HPDE6-E6E7 (cell line): ENCODE measurements at regions not wholly inside any gene's neighbourhood (a gene's known extent, or its start where the extent isn't known, plus 50 kb on each side); places are given as distances from the start of the nearest gene placed in this dataset.

Source experiments
- DNase-seq: peaks from one replicate; pipeline ENCODE4 v3.0.0; 2011; ENCODE audit warnings: missing footprints; ENCODE audit errors: extremely low spot score

DNA sequence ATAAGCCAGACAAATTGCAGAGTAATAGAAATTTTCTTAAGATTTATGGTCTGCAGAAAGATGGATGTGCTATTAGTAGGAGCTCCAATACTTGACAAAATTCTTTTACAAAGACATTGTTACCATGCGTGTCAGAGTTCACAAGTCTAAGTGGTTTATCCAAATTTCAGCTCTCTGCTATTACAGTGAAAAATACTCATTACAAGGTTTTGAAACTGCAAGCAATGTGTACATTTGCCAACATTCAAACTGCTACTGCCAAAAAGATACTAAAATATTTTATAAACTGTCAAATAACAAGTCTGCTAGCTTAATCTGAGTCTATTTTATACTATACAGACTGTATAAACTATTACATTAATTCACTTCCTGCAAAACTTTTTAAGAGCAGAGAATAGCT is 1341.5 kb upstream of the ACVR2A start:
- no peak for DNase-seq

- no peak for DNase-seq
These were observed 1348.6 kb upstream of the ACVR2A start for GRCh38 chr2:146496248-146496647.

- DNase-seq: no peak
These were observed 1355.4 kb upstream of the ACVR2A start for GRCh38 chr2:146489386-146489785.

- peak; percentile 11 for DNase-seq
These were observed 1363.2 kb upstream of the ACVR2A start for GRCh38 chr2:146481629-146482028.

DNA sequence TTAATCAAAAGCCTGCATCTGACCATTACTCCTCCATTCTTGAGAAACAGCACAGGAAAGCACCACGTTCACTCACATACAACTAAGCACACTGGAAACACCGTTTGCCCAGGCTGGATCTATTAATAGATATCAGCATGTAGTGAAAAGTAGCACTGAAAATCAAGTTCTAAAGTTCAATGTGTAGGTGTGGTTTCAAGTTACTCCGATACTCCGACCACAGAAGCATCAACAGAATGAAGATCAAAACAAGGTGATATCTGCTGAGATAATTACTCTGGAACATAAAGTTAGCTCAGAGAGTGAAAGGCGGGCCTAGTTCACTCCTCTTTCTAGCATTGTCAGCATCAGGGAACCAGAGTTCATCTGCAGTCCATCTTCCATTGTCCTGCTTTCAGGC is 1367.4 kb upstream of the ACVR2A start:
- DNase-seq: no peak

- DNase-seq: no peak
These were observed 1376.3 kb upstream of the ACVR2A start for GRCh38 chr2:146468578-146468977.

DNA sequence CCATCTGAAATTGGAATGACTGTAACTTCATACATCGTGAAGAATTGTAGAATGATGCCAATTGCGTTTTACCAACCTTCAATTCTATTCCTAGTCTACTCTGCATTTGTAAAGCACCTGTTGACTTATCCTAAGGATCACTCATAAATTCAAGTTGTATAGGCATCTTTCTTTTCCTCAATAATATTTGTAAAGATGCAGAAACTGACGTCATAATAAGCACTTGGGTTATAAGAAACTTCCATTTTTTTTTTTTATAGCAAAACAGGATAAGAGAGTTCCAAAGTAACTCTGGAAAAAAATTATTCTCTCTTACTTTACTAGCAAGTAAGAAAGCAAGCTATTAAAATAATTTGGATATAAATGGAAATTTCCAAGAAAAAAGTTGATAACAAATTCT is 1377.4 kb upstream of the ACVR2A start:
- DNase-seq: no peak

- no peak for DNase-seq
These were observed 1379.4 kb upstream of the ACVR2A start for GRCh38 chr2:146465460-146465859.

DNA sequence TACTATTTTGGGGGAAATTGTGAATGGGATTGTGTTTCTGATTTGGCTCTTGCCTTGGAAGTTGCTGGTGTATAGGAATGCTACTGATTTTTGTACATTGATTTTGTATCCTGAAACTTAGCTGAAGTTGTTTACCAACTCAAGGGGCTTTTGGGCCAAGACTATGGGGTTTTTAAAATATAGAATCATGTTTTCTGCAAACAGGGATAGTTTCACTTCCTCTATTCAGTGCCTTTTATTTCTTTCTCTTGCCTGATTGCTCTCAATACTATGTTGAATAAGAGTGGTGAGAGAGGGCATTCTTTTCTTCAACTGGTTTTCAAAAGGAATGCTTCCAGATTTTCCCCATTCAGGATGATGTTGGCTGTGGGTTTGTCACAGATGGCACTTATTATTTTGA is 1383.8 kb upstream of the ACVR2A start:
- DNase-seq: no peak

GRCh38 chr2:146458585-146458984 is 1386.2 kb upstream of the ACVR2A start:
- no peak for DNase-seq

DNA sequence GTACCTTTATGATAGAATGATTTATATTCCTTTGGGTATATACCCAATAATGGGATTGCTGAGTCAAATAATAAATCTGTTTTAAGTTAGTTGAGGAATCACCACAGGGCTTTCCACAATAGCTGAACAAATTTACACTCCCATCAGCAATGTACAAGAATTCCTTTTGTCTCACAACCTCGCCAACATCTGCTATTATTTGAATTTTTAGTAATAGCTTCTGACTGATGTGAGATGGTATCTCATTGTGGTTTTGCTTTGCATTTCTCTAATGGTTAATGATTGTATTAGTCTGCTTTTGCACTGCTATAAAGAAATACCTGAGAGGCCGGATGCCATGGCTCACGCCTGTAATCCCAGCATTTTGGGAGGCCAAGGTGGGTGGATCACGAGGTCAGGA is 1387.6 kb upstream of the ACVR2A start:
- DNase-seq: no peak

- DNase-seq: no peak
These were observed 1389.5 kb upstream of the ACVR2A start for GRCh38 chr2:146455325-146455724.

DNA sequence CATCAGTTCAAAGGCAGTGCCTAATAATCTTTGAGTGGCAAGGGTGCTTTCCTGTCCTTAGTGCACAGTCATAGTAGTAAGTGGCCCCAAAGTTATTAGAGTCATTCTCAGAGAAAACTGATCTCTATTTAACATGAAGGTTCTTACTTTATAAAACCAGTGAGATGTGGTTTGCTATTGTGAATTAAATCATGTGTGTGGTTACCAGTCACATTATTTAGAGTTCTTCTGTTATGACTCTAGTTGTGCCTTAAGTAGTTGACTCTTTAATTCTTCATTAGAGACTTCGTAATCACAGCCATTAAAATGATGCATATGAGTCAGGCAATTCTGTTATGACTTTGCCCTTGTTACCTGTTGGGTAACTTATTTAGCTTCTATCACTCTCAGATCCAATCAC is 1392.9 kb upstream of the ACVR2A start:
- DNase-seq: no peak

GRCh38 chr2:146450131-146450530 is 1394.7 kb upstream of the ACVR2A start:
- DNase-seq: no peak

- no peak for DNase-seq
These were observed 1399.8 kb upstream of the ACVR2A start for GRCh38 chr2:146444987-146445386.

DNA sequence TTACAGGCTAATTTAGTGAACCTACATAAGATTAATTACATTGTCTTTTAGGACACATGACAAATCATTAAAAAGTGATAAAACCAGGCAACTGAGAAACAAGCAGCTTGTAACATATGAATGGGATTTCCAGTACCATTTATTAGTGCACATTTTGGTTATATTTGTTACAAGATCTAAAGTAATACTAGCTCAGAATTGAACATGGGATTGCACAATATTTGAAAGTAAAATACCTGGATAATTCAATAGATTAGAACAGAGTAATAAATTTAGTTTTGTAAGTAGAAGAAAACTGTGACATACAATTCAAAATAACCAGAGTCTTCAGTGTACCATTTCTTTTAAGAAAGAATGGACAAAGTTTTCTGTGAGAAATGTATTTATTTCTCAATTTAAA is 1400.7 kb upstream of the ACVR2A start:
- DNase-seq: no peak

DNA sequence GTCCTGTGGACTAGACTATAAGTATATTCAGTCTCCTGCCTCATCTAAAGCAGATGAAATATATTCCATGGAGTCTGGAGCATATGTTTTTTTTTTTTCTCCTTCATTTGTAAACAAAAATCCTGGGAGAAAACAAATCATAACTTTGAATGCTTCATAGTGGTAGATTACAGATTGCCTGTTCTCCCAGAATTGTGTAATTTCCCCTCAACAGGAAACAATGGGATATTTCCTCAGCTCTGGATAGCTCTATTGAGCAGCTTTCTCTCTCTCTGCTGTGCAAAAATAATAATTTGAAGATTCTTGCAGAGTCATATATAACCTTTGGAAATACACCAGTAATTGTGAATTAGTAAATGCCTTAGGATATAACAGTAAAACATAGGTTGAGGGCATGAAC is 1406.6 kb upstream of the ACVR2A start:
- DNase-seq: no peak

DNA sequence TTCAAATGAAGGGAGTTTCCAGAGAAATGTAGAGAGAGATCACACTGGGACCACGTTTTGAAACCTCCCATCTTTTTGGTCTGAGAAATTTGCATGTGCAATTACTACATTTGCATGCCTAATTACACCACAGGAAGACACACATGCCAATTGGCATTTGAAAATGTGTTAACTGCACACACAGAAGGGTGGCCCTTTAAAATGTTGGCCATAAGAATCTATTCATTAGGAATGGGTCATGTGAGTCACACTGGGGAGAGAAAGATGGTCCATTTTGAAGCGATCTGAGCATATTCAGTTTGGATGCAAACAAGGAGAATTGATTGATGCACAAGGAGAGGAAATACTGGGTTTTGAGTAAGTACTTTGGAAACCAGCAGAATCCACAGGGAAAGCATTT is 1407.1 kb upstream of the ACVR2A start:
- DNase-seq: no peak

GRCh38 chr2:146433116-146433875 is 1411.5 kb upstream of the ACVR2A start:
- no peak for DNase-seq

- no peak for DNase-seq
These were observed 1415.5 kb upstream of the ACVR2A start for GRCh38 chr2:146429366-146429765.

GRCh38 chr2:146417942-146418341 is 1426.9 kb upstream of the ACVR2A start:
- DNase-seq: no peak

- no peak for DNase-seq
These were observed 1429.5 kb upstream of the ACVR2A start for GRCh38 chr2:146415291-146415690.

DNA sequence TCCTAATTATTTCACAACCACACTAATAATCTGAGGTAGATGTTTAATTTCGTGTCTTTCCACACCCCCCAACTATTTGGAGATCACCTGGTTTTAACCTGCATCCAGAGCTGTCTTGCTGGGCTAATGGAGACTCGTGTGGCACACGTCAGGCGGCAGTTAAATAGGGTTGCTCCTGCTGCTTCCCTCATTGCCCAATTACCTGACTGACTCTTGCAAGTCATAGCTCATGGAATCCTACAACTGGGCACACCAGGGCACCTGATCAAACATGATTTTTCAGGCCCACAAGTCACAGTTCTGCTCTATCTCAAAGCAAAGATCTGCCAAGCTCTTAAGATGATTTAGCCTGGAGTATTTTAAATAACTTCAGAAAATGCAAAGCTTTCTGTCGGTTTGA is 1430.4 kb upstream of the ACVR2A start:
- no peak for DNase-seq

- DNase-seq: no peak
These were observed 1431.7 kb upstream of the ACVR2A start for GRCh38 chr2:146413086-146413610.
